Peyer's patch (tissue), 4 donors: ENCODE measurements at regions not wholly inside any gene's neighbourhood (a gene's known extent, or its start where the extent isn't known, plus 50 kb on each side); places are given as distances from the start of the nearest gene placed in this dataset.
"Not testable (repeated sequence)": the region's sequence is repeated elsewhere in the genome, so short reads cannot be mapped to it uniquely, and the experiment has no call there.

ENCODE experiments used
- DNase-seq, 3 donors: peaks; one replicate each; pipeline ENCODE4 v3.0.0-alpha.2; 2017 to 2019
- H3K27ac ChIP-seq, 4 donors: fragments of 200-600 bp; sonication (generic); one replicate each; pipeline ENCODE4 v1.5.1; 2016 to 2019
- H3K27me3 ChIP-seq, 2 donors: fragments of 200-600 bp; sonication (generic); one replicate each; pipeline ENCODE4 v1.5.1; 2019
- H3K36me3 ChIP-seq, 3 donors: fragments of 200-600 bp; sonication (generic); one replicate each; pipeline ENCODE4 v1.5.1; 2016 to 2019
- H3K4me1 ChIP-seq, 4 donors: fragments of 200-600 bp; sonication (generic); one replicate each; pipeline ENCODE4 v1.5.1; 2016 to 2019
- H3K4me3 ChIP-seq, 4 donors: fragments of 200-600 bp; sonication (generic); 1 replicate in 3 of 4; 2 replicates in 1 of 4; pipeline ENCODE4 v1.5.1; 2016 to 2019; ENCODE audit warnings: mild to moderate bottlenecking in 1 of 4
- H3K9me3 ChIP-seq, 4 donors: fragments of 200-600 bp; sonication (generic); one replicate each; pipeline ENCODE4 v1.5.1; 2016 to 2019; ENCODE audit warnings: mild to moderate bottlenecking in 1 of 4
- CTCF ChIP-seq, 6 experiments: fragments of 450-650 bp in 4 of 6; fragments of 200-600 bp in 2 of 6; sonication (generic) in 1 of 6; IDR thresholded peaks; one replicate each; pipeline ENCODE4 v1.5.1; 2017 to 2019; ENCODE audit warnings: antibody characterized with exemption in 6 of 6, mild to moderate bottlenecking in 3 of 6, moderate library complexity in 1 of 6
- POLR2A ChIP-seq, 2 donors: fragments of 450-650 bp; IDR thresholded peaks; one replicate each; pipeline ENCODE4 v1.5.1; 2017; ENCODE audit warnings: antibody characterized with exemption in 2 of 2, mild to moderate bottlenecking in 2 of 2, moderate library complexity in 2 of 2

- H3K9me3 ChIP-seq: no peaks in the 10 kb centered on the region
- DNase-seq: no peak
Measured at GRCh38 chr3:177338697-177339219, 141.5 kb upstream of the TBL1XR1 start.

GRCh38 chr3:177339220-177339703, 142.0 kb upstream of the TBL1XR1 start:
- H3K27me3 ChIP-seq, H3K9me3 ChIP-seq, H3K4me3 ChIP-seq, DNase-seq, H3K36me3 ChIP-seq: not testable (repeated sequence)
- Histone ChIP-seq H3K27ac (peak overlapping the region in 3 of 4 donors; percentile 11 to 73 (median 62)), H3K4me1 (peaks cover 0 to 21% (median 6%) of the 10 kb centered on the region in 4 donors)

More at GRCh38 chr3:177338697-177339219, 141.5 kb upstream of the TBL1XR1 start:
- peaks cover 0 to 21% (median 6%) of the 10 kb centered on the region in 4 donors for H3K4me1 ChIP-seq
- H3K27me3 ChIP-seq: no peaks in the 10 kb centered on the region
- TF ChIP-seq CTCF (IDR thresholded peaks at IDR 0.05): no peak
- TF ChIP-seq POLR2A (IDR thresholded peaks at IDR 0.05): no peak
- H3K36me3 ChIP-seq: no peaks in the 10 kb centered on the region
- no peak overlapping the region for H3K4me3 ChIP-seq
- H3K27ac ChIP-seq: peak overlapping the region; percentile 11 to 73 (median 56)

- Histone ChIP-seq H3K4me1 (peaks cover 0 to 30% (median 7%) of the 10 kb centered on the region in 4 donors), H3K27ac (no peak overlapping the region), H3K36me3 (no peaks in the 10 kb centered on the region), H3K27me3 (no peaks in the 10 kb centered on the region), H3K9me3 (no peaks in the 10 kb centered on the region), H3K4me3 (no peak overlapping the region)
- DNase-seq: no peak
- no peak for TF ChIP-seq CTCF (IDR thresholded peaks at IDR 0.05)
- no peak for TF ChIP-seq POLR2A (IDR thresholded peaks at IDR 0.05)
Measured at GRCh38 chr3:177340243-177340830, 143.1 kb upstream of the TBL1XR1 start.

- TF ChIP-seq POLR2A (IDR thresholded peaks at IDR 0.05) (no peak), CTCF (IDR thresholded peaks at IDR 0.05) (no peak)
- no peaks in the 10 kb centered on the region for H3K27me3 ChIP-seq
- peaks cover 0 to 41% (median 10%) of the 10 kb centered on the region in 4 donors for H3K4me1 ChIP-seq
- no peak overlapping the region for H3K27ac ChIP-seq
- no peaks in the 10 kb centered on the region for H3K36me3 ChIP-seq
- no peak for DNase-seq
- H3K9me3 ChIP-seq: no peaks in the 10 kb centered on the region
- H3K4me3 ChIP-seq: no peak overlapping the region
Measured at GRCh38 chr3:177341736-177342419, 144.6 kb upstream of the TBL1XR1 start.

GRCh38 chr3:177343122-177343625, 145.9 kb upstream of the TBL1XR1 start:
- TF ChIP-seq CTCF (IDR thresholded peaks at IDR 0.05): no peak
- TF ChIP-seq POLR2A (IDR thresholded peaks at IDR 0.05): no peak
- peaks cover 0 to 32% (median 7%) of the 10 kb centered on the region in 4 donors for H3K4me1 ChIP-seq
- peak overlapping the region in 1 of 4 donors; percentile 32 for H3K27ac ChIP-seq
- no peaks in the 10 kb centered on the region for H3K36me3 ChIP-seq
- H3K9me3 ChIP-seq: no peaks in the 10 kb centered on the region
- no peak overlapping the region for H3K4me3 ChIP-seq
- peak in 1 of 3 donors; percentile 71 for DNase-seq
- H3K27me3 ChIP-seq: no peaks in the 10 kb centered on the region
